Prostate gland (tissue), 2 donors: ENCODE measurements at regions not wholly inside any gene's neighbourhood (a gene's known extent, or its start where the extent isn't known, plus 50 kb on each side); places are given as distances from the start of the nearest gene placed in this dataset.

Experiments used
- DNase-seq: peaks from one replicate; pipeline ENCODE4 v3.0.0-alpha.2; 2019; ENCODE audit warnings: low spot score
- H3K27ac ChIP-seq, 2 donors: fragments of 200-600 bp; sonication (generic); 2 replicates each; pipeline ENCODE4 v1.5.1; 2017 to 2019
- H3K27me3 ChIP-seq: fragments of 200-600 bp; sonication (generic); replicated peaks from 2 replicates; pipeline ENCODE4 v1.5.1; 2019; ENCODE audit not compliant: insufficient read depth
- H3K36me3 ChIP-seq, 2 donors: fragments of 200-600 bp; sonication (generic); 1 replicate in 1 of 2; 2 replicates in 1 of 2; pipeline versions ENCODE4 v1.5.1 to v1.8.1; 2017 to 2019
- H3K4me1 ChIP-seq: fragments of 200-600 bp; sonication (generic); replicated peaks from 2 replicates; pipeline ENCODE4 v1.5.1; 2019
- H3K4me3 ChIP-seq, 2 donors: fragments of 200-600 bp; sonication (generic); 2 replicates each; pipeline ENCODE4 v1.5.1; 2017 to 2019
- H3K9me3 ChIP-seq: fragments of 200-600 bp; sonication (generic); 2 replicates; pipeline ENCODE4 v1.5.1; 2017
- CTCF ChIP-seq, 4 experiments: fragments of 200-600 bp in 2 of 4; fragments of 450-650 bp in 2 of 4; sonication (generic) in 2 of 4; IDR thresholded peaks; 1 replicate in 3 of 4; 2 replicates in 1 of 4; pipeline ENCODE4 v1.5.1; 2016 to 2019; ENCODE audit warnings: antibody characterized with exemption in 4 of 4, mild to moderate bottlenecking in 2 of 4, moderate library complexity in 2 of 4
- POLR2A ChIP-seq: fragments of 450-650 bp; IDR thresholded peaks from one replicate; pipeline ENCODE4 v1.6.1; 2016; ENCODE audit warnings: antibody characterized with exemption, mild to moderate bottlenecking
- POLR2AphosphoS5 ChIP-seq: sonication (generic); formaldehyde crosslinking; IDR thresholded peaks from one replicate; pipeline ENCODE4 v1.6.1; 2017; ENCODE audit warnings: antibody characterized with exemption
- WGBS: methylation state at CpG from one replicate; pipeline ENCODE4 v1.1.5; 2018; 5-methylcytosine and 5-hydroxymethylcytosine counted together
- intact Hi-C: fragments of 100-400 bp; cut with DNase I; formaldehyde crosslinking; loops from one replicate; pipeline ENCODE4 v1.14.2; 2022

GRCh38 chr16:65659758-65660157 lies 537.9 kb upstream of the CDH11 start:
- H3K9me3 ChIP-seq: no peaks in the 10 kb centered on the region
- H3K27me3 ChIP-seq: no peaks in the 10 kb centered on the region
- DNase-seq: no peak
- intact Hi-C loops: no loop called here
- TF ChIP-seq POLR2AphosphoS5 (no peak), CTCF (IDR thresholded peaks at IDR 0.05) (no peak), POLR2A (no peak)
- WGBS: 92% methylated on average over 7 of the region's 7 CpGs
- no peak overlapping the region for H3K27ac ChIP-seq
- H3K4me1 ChIP-seq: no peaks in the 10 kb centered on the region
- H3K4me3 ChIP-seq: no peak overlapping the region
- no peaks in the 10 kb centered on the region for H3K36me3 ChIP-seq

- Histone ChIP-seq H3K4me1 (no peaks in the 10 kb centered on the region), H3K36me3 (no peaks in the 10 kb centered on the region), H3K4me3 (no peak overlapping the region), H3K9me3 (no peaks in the 10 kb centered on the region), H3K27me3 (no peaks in the 10 kb centered on the region), H3K27ac (no peak overlapping the region)
- no peak for TF ChIP-seq POLR2AphosphoS5
- no peak for TF ChIP-seq CTCF (IDR thresholded peaks at IDR 0.05)
- TF ChIP-seq POLR2A: no peak
- intact Hi-C loops: no loop called here
- 47% methylated on average over 2 of the region's 2 CpGs for WGBS
- no peak for DNase-seq
These were observed 536.9 kb upstream of the CDH11 start for GRCh38 chr16:65658787-65659220.

GRCh38 chr16:65658349-65658748 lies 536.5 kb upstream of the CDH11 start:
- no peaks in the 10 kb centered on the region for H3K27me3 ChIP-seq
- no peaks in the 10 kb centered on the region for H3K4me1 ChIP-seq
- H3K4me3 ChIP-seq: no peak overlapping the region
- H3K36me3 ChIP-seq: no peaks in the 10 kb centered on the region
- peak; percentile 64 for DNase-seq
- H3K9me3 ChIP-seq: no peaks in the 10 kb centered on the region
- 16% methylated on average over 4 of the region's 4 CpGs for WGBS
- TF ChIP-seq POLR2AphosphoS5: peak; percentile 28
- TF ChIP-seq POLR2A: no peak
- intact Hi-C loops: no loop called here
- H3K27ac ChIP-seq: no peak overlapping the region

GRCh38 chr16:65657556-65657955 lies 535.7 kb upstream of the CDH11 start:
- Histone ChIP-seq H3K4me3 (no peak overlapping the region), H3K27me3 (no peaks in the 10 kb centered on the region), H3K9me3 (no peaks in the 10 kb centered on the region), H3K27ac (no peak overlapping the region), H3K36me3 (no peaks in the 10 kb centered on the region), H3K4me1 (no peaks in the 10 kb centered on the region)
- WGBS: 97% methylated on average over 1 of the region's 1 CpG
- intact Hi-C loops: no loop called here
- TF ChIP-seq POLR2A: no peak
- no peak for TF ChIP-seq CTCF (IDR thresholded peaks at IDR 0.05)
- no peak for TF ChIP-seq POLR2AphosphoS5
- DNase-seq: no peak

GRCh38 chr16:65657071-65657494 lies 535.2 kb upstream of the CDH11 start:
- no peaks in the 10 kb centered on the region for H3K36me3 ChIP-seq
- H3K27ac ChIP-seq: no peak overlapping the region
- H3K4me3 ChIP-seq: no peak overlapping the region
- H3K27me3 ChIP-seq: no peaks in the 10 kb centered on the region
- DNase-seq: no peak
- WGBS: 61% methylated on average over 6 of the region's 6 CpGs
- no peaks in the 10 kb centered on the region for H3K9me3 ChIP-seq
- no peaks in the 10 kb centered on the region for H3K4me1 ChIP-seq
- intact Hi-C loops: no loop called here
- TF ChIP-seq CTCF (IDR thresholded peaks at IDR 0.05): no peak
- TF ChIP-seq POLR2A: no peak
- no peak for TF ChIP-seq POLR2AphosphoS5
